WTC11 (cell line): ENCODE measurements at regions not wholly inside any gene's neighbourhood (a gene's known extent, or its start where the extent isn't known, plus 50 kb on each side); places are given as distances from the start of the nearest gene placed in this dataset.

Source experiments
- ATAC-seq: fragments of 200-7000 bp; cut with Tn5 transposase; 2 replicates; pipeline ENCODE4 v1.10.0; 2021; ENCODE audit warnings: mild to moderate bottlenecking, moderate library complexity
- CTCF ChIA-PET: fragments of 300-600 bp; sonication (Branson Sonifier 250); formaldehyde crosslinking; loops from one replicate; lab custom pipeline; 2021; ENCODE audit warnings: antibody characterized with exemption; lab: Charles Lee
- POLR2A ChIA-PET: fragments of 350-600 bp; sonication (Branson Sonifier 250); formaldehyde crosslinking; loops from one replicate; lab custom pipeline; 2021; ENCODE audit warnings: antibody characterized with exemption; lab: Charles Lee
- DNase-seq: peaks from one replicate; pipeline ENCODE4 v3.0.0; 2021; ENCODE audit warnings: low spot score
- H3K27ac Mint-ChIP-seq: 2 replicates; pipeline ENCODE4 v1.8.0; 2021; ENCODE audit warnings: mixed read lengths
- H3K27me3 Mint-ChIP-seq: 2 replicates; pipeline ENCODE4 v1.8.0; 2021; ENCODE audit warnings: low read depth, mild to moderate bottlenecking, moderate library complexity, mixed read lengths
- H3K36me3 Mint-ChIP-seq: 2 replicates; pipeline ENCODE4 v1.8.0; 2021; ENCODE audit warnings: mixed read lengths
- H3K4me1 Mint-ChIP-seq: 2 replicates; pipeline ENCODE4 v1.8.0; 2022; ENCODE audit warnings: mixed read lengths
- H3K4me3 Mint-ChIP-seq: 2 replicates; pipeline ENCODE4 v1.8.0; 2021; ENCODE audit warnings: mild to moderate bottlenecking, moderate library complexity, mixed read lengths
- H3K9me3 Mint-ChIP-seq: 2 replicates; pipeline ENCODE4 v1.8.0; 2021; ENCODE audit warnings: mixed read lengths
- CDX4 ChIP-seq: fragments of 250-450 bp; sonication (Bioruptor Pico); IDR thresholded peaks from 2 replicates; pipeline ENCODE4 v1.9.0; 2021; ENCODE audit warnings: moderate library complexity, mild to moderate bottlenecking, inconsistent platforms, borderline replicate concordance
- EMX1 ChIP-seq: fragments of 250-450 bp; sonication (Bioruptor Pico); IDR thresholded peaks from 2 replicates; pipeline ENCODE4 v1.8.0; 2021; ENCODE audit warnings: mild to moderate bottlenecking
- ESRRA ChIP-seq: sonication (generic); formaldehyde crosslinking; IDR thresholded peaks from 2 replicates; pipeline ENCODE4 v1.8.1; 2022; ENCODE audit warnings: mild to moderate bottlenecking, missing genetic modification reagents, borderline replicate concordance
- FOXK1 ChIP-seq: sonication (generic); formaldehyde crosslinking; IDR thresholded peaks from 2 replicates; pipeline ENCODE4 v1.8.0; 2022; ENCODE audit warnings: mild to moderate bottlenecking, moderate library complexity, missing genetic modification reagents
- FOXP4 ChIP-seq: sonication (generic); formaldehyde crosslinking; IDR thresholded peaks from 2 replicates; pipeline ENCODE4 v1.8.0; 2022; ENCODE audit warnings: mild to moderate bottlenecking, missing genetic modification reagents
- GTF2I ChIP-seq: fragments of 250-450 bp; sonication (Bioruptor Pico); conservative IDR thresholded peaks from 2 replicates; pipeline ENCODE4 v1.4.0; 2021; ENCODE audit warnings: mild to moderate bottlenecking
- JAZF1 ChIP-seq: fragments of 250-450 bp; sonication (Bioruptor Pico); IDR thresholded peaks from 2 replicates; pipeline ENCODE4 v1.9.0; 2021; ENCODE audit warnings: moderate library complexity, mild to moderate bottlenecking, inconsistent platforms
- JUN ChIP-seq: sonication (generic); formaldehyde crosslinking; IDR thresholded peaks from 2 replicates; pipeline ENCODE4 v1.8.0; 2023; ENCODE audit warnings: mild to moderate bottlenecking, missing genetic modification reagents
- MLX ChIP-seq: sonication (generic); formaldehyde crosslinking; IDR thresholded peaks from 2 replicates; pipeline ENCODE4 v1.8.1; 2023; ENCODE audit warnings: mild to moderate bottlenecking, missing genetic modification reagents, moderate library complexity
- MXD4 ChIP-seq: fragments of 250-450 bp; sonication (Bioruptor Pico); IDR thresholded peaks from 2 replicates; pipeline ENCODE4 v1.8.0; 2021; ENCODE audit warnings: mild to moderate bottlenecking, moderate library complexity, borderline replicate concordance
- MYBL2 ChIP-seq: sonication (generic); formaldehyde crosslinking; IDR thresholded peaks from 2 replicates; pipeline ENCODE4 v1.8.1; 2023; ENCODE audit warnings: mild to moderate bottlenecking, moderate library complexity, missing genetic modification reagents
- NFATC4 ChIP-seq: fragments of 250-450 bp; sonication (Bioruptor Pico); IDR thresholded peaks from 2 replicates; pipeline ENCODE4 v1.9.0; 2021; ENCODE audit warnings: mild to moderate bottlenecking
- NR2C2 ChIP-seq: sonication (generic); formaldehyde crosslinking; IDR thresholded peaks from 2 replicates; pipeline ENCODE4 v1.8.0; 2022; ENCODE audit warnings: mild to moderate bottlenecking, missing genetic modification reagents
- SMAD3 ChIP-seq: sonication (generic); formaldehyde crosslinking; IDR thresholded peaks from 2 replicates; pipeline ENCODE4 v1.8.0; 2022; ENCODE audit warnings: missing genetic modification reagents, mild to moderate bottlenecking, borderline replicate concordance
- SMAD4 ChIP-seq: sonication (generic); formaldehyde crosslinking; IDR thresholded peaks from 2 replicates; pipeline ENCODE4 v1.8.0; 2022; ENCODE audit warnings: mild to moderate bottlenecking, missing genetic modification reagents
- SOX15 ChIP-seq: fragments of 250-450 bp; sonication (Bioruptor Pico); IDR thresholded peaks from 2 replicates; pipeline ENCODE4 v1.9.0; 2021; ENCODE audit warnings: mild to moderate bottlenecking
- ZNF138 ChIP-seq: sonication (generic); formaldehyde crosslinking; conservative IDR thresholded peaks from 2 replicates; pipeline ENCODE4 v1.8.1; 2022; ENCODE audit warnings: mild to moderate bottlenecking, moderate library complexity, missing genetic modification reagents
- ZNF396 ChIP-seq: fragments of 250-450 bp; sonication (Bioruptor Pico); IDR thresholded peaks from 2 replicates; pipeline ENCODE4 v1.8.0; 2021; ENCODE audit warnings: mild to moderate bottlenecking, moderate library complexity, borderline replicate concordance
- ZNF423 ChIP-seq: fragments of 250-450 bp; sonication (Bioruptor Pico); IDR thresholded peaks from 2 replicates; pipeline ENCODE4 v2.1.2; 2022; ENCODE audit warnings: mild to moderate bottlenecking, moderate library complexity
- TF ChIP-seq, protein P1 (sequence below): fragments of 250-450 bp; sonication (Bioruptor Pico); conservative IDR thresholded peaks from 2 replicates; pipeline ENCODE4 v1.9.0; 2021; ENCODE audit warnings: mild to moderate bottlenecking
- TF ChIP-seq, protein P2 (sequence below): fragments of 250-450 bp; sonication (Bioruptor Pico); IDR thresholded peaks from 2 replicates; pipeline ENCODE4 v1.8.0; 2021; ENCODE audit warnings: mild to moderate bottlenecking
- TF ChIP-seq, protein P3 (sequence below): sonication (generic); formaldehyde crosslinking; IDR thresholded peaks from 2 replicates; pipeline ENCODE4 v1.8.1; 2022; ENCODE audit warnings: low read depth, mild to moderate bottlenecking, moderate library complexity, missing genetic modification reagents, borderline replicate concordance

DNA sequence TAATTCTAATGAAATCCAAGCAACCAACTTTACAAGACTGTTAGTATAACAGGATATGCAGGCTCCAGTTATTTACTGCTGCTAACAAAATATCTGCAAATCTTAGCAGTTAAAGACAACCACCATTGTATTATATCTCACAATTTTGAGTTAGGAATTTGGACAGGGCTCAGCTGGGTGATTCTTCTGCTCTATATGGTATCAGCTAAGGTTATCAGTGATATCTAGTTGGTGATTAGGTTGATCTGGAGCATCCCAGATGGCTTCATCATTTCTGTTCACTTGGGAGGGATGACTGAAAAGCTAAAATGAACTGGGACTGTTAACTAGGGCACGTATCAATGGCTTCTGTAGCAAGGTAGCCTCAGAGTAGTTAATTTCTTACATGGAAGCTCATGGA is 105.7 kb downstream of the MBL2 start:
- Mint-ChIP-seq H3K4me3 (no peak overlapping the region), H3K27me3 (no peaks in the 10 kb centered on the region), H3K9me3 (peaks cover 29% of the 10 kb centered on the region), H3K4me1 (peaks cover 14% of the 10 kb centered on the region), H3K36me3 (peaks cover 16% of the 10 kb centered on the region), H3K27ac (no peak overlapping the region)
- ATAC-seq (no peak), DNase-seq (no peak)
- ChIA-PET POLR2A (no interaction called here), CTCF (no interaction called here)
- TF ChIP-seq ZNF138 (CRISPR knock-in tag), result no peak
- TF ChIP-seq MXD4 (CRISPR knock-in tag), result no peak

DNA sequence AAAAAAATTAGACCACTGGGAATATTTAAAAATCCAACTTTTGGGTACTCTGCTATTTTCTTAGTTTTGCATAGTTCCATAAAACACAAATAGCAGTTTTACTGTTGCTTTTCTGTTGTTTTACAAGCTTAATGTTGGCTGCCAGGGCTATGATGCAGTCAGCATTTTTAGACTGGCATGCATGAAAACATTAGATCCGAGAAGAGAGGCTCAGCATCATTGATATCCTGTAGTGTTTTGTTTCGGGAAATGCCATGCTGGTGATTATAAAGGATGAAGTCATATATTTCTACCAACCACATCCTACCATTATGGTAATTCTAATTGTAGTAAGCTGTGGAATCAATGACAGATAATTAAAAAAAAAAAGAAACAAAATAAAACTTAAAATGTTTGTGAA is 104.6 kb downstream of the MBL2 start:
- TF ChIP-seq, protein P1, sequence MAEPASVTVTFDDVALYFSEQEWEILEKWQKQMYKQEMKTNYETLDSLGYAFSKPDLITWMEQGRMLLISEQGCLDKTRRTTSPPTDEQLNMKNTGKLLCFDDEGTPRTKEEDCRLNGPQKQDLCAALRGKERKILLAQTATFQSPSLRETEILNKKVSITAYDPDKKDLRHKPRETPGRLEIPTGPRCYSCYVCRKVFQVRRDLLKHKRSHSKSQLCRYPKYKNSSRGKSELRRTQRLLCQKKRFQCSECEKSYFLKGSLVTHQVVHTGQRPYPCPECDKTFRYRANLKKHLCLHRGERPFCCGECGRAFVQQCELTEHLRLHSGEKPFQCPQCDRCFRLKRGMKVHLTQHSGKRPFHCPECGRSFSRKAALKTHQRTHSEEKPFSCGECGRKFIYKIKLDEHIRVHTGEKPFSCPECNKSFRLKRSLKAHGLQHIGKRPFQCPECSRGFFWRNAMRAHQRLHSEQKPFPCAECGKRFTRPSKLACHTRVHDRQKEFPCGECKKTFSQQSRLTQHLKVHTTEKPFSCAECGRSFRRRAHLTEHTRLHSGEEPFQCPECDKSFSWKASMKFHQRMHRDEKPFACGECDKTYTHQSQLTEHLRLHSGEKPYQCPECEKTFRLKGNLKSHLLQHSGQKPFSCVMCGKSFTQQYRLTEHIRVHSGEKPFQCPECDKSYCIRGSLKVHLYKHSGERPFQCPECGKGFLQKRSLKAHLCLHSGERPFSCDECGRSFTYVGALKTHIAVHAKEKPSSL (CRISPR knock-in tag), result no peak
- TF ChIP-seq, protein P2, sequence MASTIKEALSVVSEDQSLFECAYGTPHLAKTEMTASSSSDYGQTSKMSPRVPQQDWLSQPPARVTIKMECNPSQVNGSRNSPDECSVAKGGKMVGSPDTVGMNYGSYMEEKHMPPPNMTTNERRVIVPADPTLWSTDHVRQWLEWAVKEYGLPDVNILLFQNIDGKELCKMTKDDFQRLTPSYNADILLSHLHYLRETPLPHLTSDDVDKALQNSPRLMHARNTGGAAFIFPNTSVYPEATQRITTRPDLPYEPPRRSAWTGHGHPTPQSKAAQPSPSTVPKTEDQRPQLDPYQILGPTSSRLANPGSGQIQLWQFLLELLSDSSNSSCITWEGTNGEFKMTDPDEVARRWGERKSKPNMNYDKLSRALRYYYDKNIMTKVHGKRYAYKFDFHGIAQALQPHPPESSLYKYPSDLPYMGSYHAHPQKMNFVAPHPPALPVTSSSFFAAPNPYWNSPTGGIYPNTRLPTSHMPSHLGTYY (CRISPR knock-in tag), result no peak
- TF ChIP-seq FOXK1 (CRISPR knock-in tag) (no peak), CDX4 (CRISPR knock-in tag) (no peak)
- ATAC-seq (no peak), DNase-seq (no peak)
- H3K27me3 Mint-ChIP-seq, result no peaks in the 10 kb centered on the region
- CTCF ChIA-PET, result no interaction called here
- H3K4me3 Mint-ChIP-seq, result no peak overlapping the region
- H3K4me1 Mint-ChIP-seq, result peaks cover 3% of the 10 kb centered on the region
- H3K27ac Mint-ChIP-seq, result no peak overlapping the region
- POLR2A ChIA-PET, result no interaction called here
- peaks cover 16% of the 10 kb centered on the region for H3K36me3 Mint-ChIP-seq
- peaks cover 29% of the 10 kb centered on the region for H3K9me3 Mint-ChIP-seq

DNA sequence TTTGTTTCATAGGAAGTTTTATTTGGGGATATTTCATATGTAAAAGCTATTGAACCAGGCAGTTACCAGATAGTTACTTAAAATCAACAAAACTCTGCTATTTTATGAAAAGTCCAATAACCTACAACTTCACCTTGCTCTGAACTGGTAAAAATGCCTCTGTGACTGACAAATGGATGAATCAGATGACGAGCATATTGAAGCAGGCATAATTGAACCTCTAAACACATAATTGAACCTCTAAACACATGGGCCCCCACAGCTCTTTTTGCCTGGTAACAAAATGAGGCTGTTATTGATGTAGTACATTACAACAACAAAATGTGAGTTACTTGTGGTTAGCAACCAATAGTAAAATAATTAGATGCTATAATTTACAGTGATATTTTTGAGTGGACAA is 99.7 kb downstream of the MBL2 start:
- ChIA-PET CTCF (no interaction called here), POLR2A (no interaction called here)
- H3K27me3 Mint-ChIP-seq, result no peaks in the 10 kb centered on the region
- no peak for DNase-seq
- no peak overlapping the region for H3K27ac Mint-ChIP-seq
- no peak overlapping the region for H3K4me3 Mint-ChIP-seq
- peaks cover 7% of the 10 kb centered on the region; the same call in 1 of the 2 replicates for H3K9me3 Mint-ChIP-seq
- ATAC-seq, result no peak
- no peaks in the 10 kb centered on the region for H3K36me3 Mint-ChIP-seq
- TF ChIP-seq EMX1 (CRISPR knock-in tag) (no peak), JAZF1 (CRISPR knock-in tag) (no peak), ZNF423 (no peak), JUN (CRISPR knock-in tag) (no peak), NR2C2 (CRISPR knock-in tag) (no peak), SMAD3 (no peak), FOXP4 (CRISPR knock-in tag) (no peak), MXD4 (CRISPR knock-in tag) (no peak)
- TF ChIP-seq, all 79 proteins: peak for 0
- H3K4me1 Mint-ChIP-seq, result no peaks in the 10 kb centered on the region

- TF ChIP-seq NFATC4 (CRISPR knock-in tag), result no peak
- no peak for TF ChIP-seq SMAD4 (CRISPR knock-in tag)
- TF ChIP-seq ZNF396, result no peak
- no peak for TF ChIP-seq SOX15
- TF ChIP-seq MYBL2 (CRISPR knock-in tag), result no peak
- TF ChIP-seq, protein P3, sequence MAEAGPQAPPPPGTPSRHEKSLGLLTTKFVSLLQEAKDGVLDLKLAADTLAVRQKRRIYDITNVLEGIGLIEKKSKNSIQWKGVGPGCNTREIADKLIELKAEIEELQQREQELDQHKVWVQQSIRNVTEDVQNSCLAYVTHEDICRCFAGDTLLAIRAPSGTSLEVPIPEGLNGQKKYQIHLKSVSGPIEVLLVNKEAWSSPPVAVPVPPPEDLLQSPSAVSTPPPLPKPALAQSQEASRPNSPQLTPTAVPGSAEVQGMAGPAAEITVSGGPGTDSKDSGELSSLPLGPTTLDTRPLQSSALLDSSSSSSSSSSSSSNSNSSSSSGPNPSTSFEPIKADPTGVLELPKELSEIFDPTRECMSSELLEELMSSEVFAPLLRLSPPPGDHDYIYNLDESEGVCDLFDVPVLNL (CRISPR knock-in tag), result no peak
- TF ChIP-seq ESRRA (CRISPR knock-in tag), result no peak
- TF ChIP-seq CDX4 (CRISPR knock-in tag), result no peak
- no peak for TF ChIP-seq MLX (CRISPR knock-in tag)
- TF ChIP-seq GTF2I, result no peak
- no peak overlapping the region for H3K4me3 Mint-ChIP-seq
- ChIA-PET CTCF (no interaction called here), POLR2A (no interaction called here)
- DNase-seq, result no peak
- H3K36me3 Mint-ChIP-seq, result no peaks in the 10 kb centered on the region
- no peaks in the 10 kb centered on the region for H3K27me3 Mint-ChIP-seq
- no peaks in the 10 kb centered on the region for H3K4me1 Mint-ChIP-seq
- H3K9me3 Mint-ChIP-seq, result peaks cover 3% of the 10 kb centered on the region; the same call in 1 of the 2 replicates
- ATAC-seq, result no peak
- no peak overlapping the region for H3K27ac Mint-ChIP-seq
These were observed 99.1 kb downstream of the MBL2 start for GRCh38 chr10:52673468-52673867.
